OCI-LY7 (cell line): ENCODE measurements at regions not wholly inside any gene's neighbourhood (a gene's known extent, or its start where the extent isn't known, plus 50 kb on each side); places are given as distances from the start of the nearest gene placed in this dataset.

ENCODE experiments used
- BruUV-seq: library from RNA; stranded (reverse); fragments of 400-500 nt; replicated peaks from 2 replicates; lab custom pipeline; 2021; lab: Mats Ljungman, UMichigan
- CTCF ChIA-PET: fragments of 300-600 bp; sonication (Branson Sonifier 250); formaldehyde crosslinking; loops from one replicate; lab custom pipeline; 2022; ENCODE audit warnings: antibody characterized with exemption; ENCODE audit not compliant: unreplicated experiment; lab: Charles Lee
- POLR2A ChIA-PET: fragments of 300-600 bp; sonication (Branson Sonifier 250); formaldehyde crosslinking; loops from one replicate; lab custom pipeline; 2022; ENCODE audit warnings: antibody characterized with exemption; lab: Charles Lee
- DNase-seq: peaks from one replicate; pipeline ENCODE4 v3.0.0-alpha.2; 2015; ENCODE audit warnings: low spot score
- H2AFZ ChIP-seq: fragments of 200-600 bp; sonication (generic), shearing (Covaris generic); 2 replicates; pipeline ENCODE4 v1.6.1; 2014; ENCODE audit warnings: mild to moderate bottlenecking, antibody characterized with exemption, low read length, moderate library complexity
- H3K27ac ChIP-seq: fragments of 200-600 bp; sonication (generic); 2 replicates; pipeline ENCODE4 v1.5.1; 2014; ENCODE audit warnings: mixed run types, low read depth, mild to moderate bottlenecking, moderate library complexity, low read length, inconsistent platforms; ENCODE audit not compliant: poor library complexity, severe bottlenecking
- H3K36me3 ChIP-seq: fragments of 200-600 bp; sonication (generic); 2 replicates; pipeline ENCODE4 v1.6.1; 2014; ENCODE audit warnings: mild to moderate bottlenecking, antibody characterized with exemption, low read length, moderate library complexity, mixed read lengths; ENCODE audit not compliant: insufficient read depth
- H3K4me1 ChIP-seq: fragments of 200-600 bp; sonication (generic); 2 replicates; pipeline ENCODE4 v1.5.1; 2014; ENCODE audit warnings: mild to moderate bottlenecking, low read length; ENCODE audit not compliant: insufficient read depth, poor library complexity, severe bottlenecking
- H3K4me2 ChIP-seq: fragments of 200-600 bp; sonication (generic); 2 replicates; pipeline ENCODE4 v1.6.1; 2014; ENCODE audit warnings: mild to moderate bottlenecking, low read length
- H3K4me3 ChIP-seq: fragments of 200-600 bp; sonication (generic); 2 replicates; pipeline ENCODE4 v1.5.1; 2014; ENCODE audit warnings: mild to moderate bottlenecking, low read depth, low read length; ENCODE audit not compliant: poor library complexity, severe bottlenecking
- H3K79me2 ChIP-seq: fragments of 200-600 bp; sonication (generic); 2 replicates; pipeline ENCODE4 v1.6.1; 2016; ENCODE audit warnings: low read depth, mild to moderate bottlenecking, low read length, moderate library complexity, mixed read lengths; ENCODE audit not compliant: insufficient read depth
- H3K9me2 ChIP-seq: fragments of 200-600 bp; sonication (generic); 2 replicates; pipeline ENCODE4 v1.6.1; 2016; ENCODE audit warnings: mild to moderate bottlenecking, low read length, mixed read lengths; ENCODE audit not compliant: insufficient read depth
- H3K9me3 ChIP-seq: fragments of 200-600 bp; sonication (generic); 2 replicates; pipeline ENCODE4 v1.6.1; 2014; ENCODE audit warnings: mild to moderate bottlenecking, mixed run types, low read length, mixed read lengths
- H4K20me1 ChIP-seq: fragments of 200-600 bp; sonication (generic); 2 replicates; pipeline ENCODE4 v1.6.1; 2014; ENCODE audit warnings: mild to moderate bottlenecking, antibody characterized with exemption, low read length, moderate library complexity, mixed read lengths; ENCODE audit not compliant: insufficient read depth
- CTCF ChIP-seq: fragments of 200-600 bp; sonication (generic); conservative IDR thresholded peaks from 2 replicates; pipeline ENCODE4 v1.5.1; 2014; ENCODE audit warnings: mild to moderate bottlenecking, antibody characterized with exemption, low read length, moderate library complexity, mixed read lengths
- EZH2phosphoT487 ChIP-seq: fragments of 200-600 bp; sonication (generic); IDR thresholded peaks from 2 replicates; pipeline ENCODE4 v1.6.1; 2018; ENCODE audit warnings: low read depth, borderline replicate concordance, mild to moderate bottlenecking, mixed run types, antibody characterized with exemption, low read length, moderate library complexity, mixed read lengths
- intact Hi-C: fragments of 100-400 bp; cut with micrococcal nuclease; formaldehyde crosslinking; loops from one replicate; pipeline ENCODE4 v1.10.0; 2022; ENCODE audit not compliant: unreplicated experiment

GRCh38 chr10:8539056-8539455, 484.6 kb downstream of the GATA3 start:
- H3K4me1 ChIP-seq, result no peaks in the 10 kb centered on the region
- ChIA-PET POLR2A (no interaction called here), CTCF (no interaction called here)
- H4K20me1 ChIP-seq, result no peaks in the 10 kb centered on the region
- H2AFZ ChIP-seq, result no peak overlapping the region
- H3K79me2 ChIP-seq, result no peaks in the 10 kb centered on the region
- no peak for DNase-seq
- no peaks in the 10 kb centered on the region for H3K36me3 ChIP-seq
- no peak overlapping the region for H3K4me2 ChIP-seq
- intact Hi-C loops, result no loop called here
- BruUV-seq, result no TSS peak
- no peaks in the 10 kb centered on the region for H3K9me2 ChIP-seq
- H3K9me3 ChIP-seq, result no peaks in the 10 kb centered on the region
- no peak for TF ChIP-seq CTCF
- TF ChIP-seq EZH2phosphoT487, result no peak
- no peak overlapping the region for H3K27ac ChIP-seq
- no peak overlapping the region for H3K4me3 ChIP-seq

- H4K20me1 ChIP-seq, result no peaks in the 10 kb centered on the region
- no peaks in the 10 kb centered on the region for H3K9me3 ChIP-seq
- H3K27ac ChIP-seq, result no peak overlapping the region
- H3K4me1 ChIP-seq, result no peaks in the 10 kb centered on the region
- H3K4me2 ChIP-seq, result no peak overlapping the region
- H3K4me3 ChIP-seq, result no peak overlapping the region
- no peak overlapping the region for H2AFZ ChIP-seq
- POLR2A ChIA-PET, result interaction anchor here (0.6 kb wide), 1 partner anchor 100 kb away, joined by 3 read pairs; no protein-coding TSS in a partner anchor
- TF ChIP-seq EZH2phosphoT487 (no peak), CTCF (no peak)
- H3K36me3 ChIP-seq, result no peaks in the 10 kb centered on the region
- BruUV-seq, result no TSS peak
- CTCF ChIA-PET, result no interaction called here
- no peaks in the 10 kb centered on the region for H3K79me2 ChIP-seq
- intact Hi-C loops, result no loop called here
- DNase-seq, result no peak
- H3K9me2 ChIP-seq, result no peaks in the 10 kb centered on the region
These were observed 489.0 kb downstream of the GATA3 start for GRCh38 chr10:8543361-8544056.

GRCh38 chr10:8544057-8544380, 489.5 kb downstream of the GATA3 start:
- intact Hi-C loops, result no loop called here
- Histone ChIP-seq H2AFZ (no peak overlapping the region), H3K36me3 (no peaks in the 10 kb centered on the region), H3K4me1 (no peaks in the 10 kb centered on the region), H3K4me3 (no peak overlapping the region), H4K20me1 (no peaks in the 10 kb centered on the region), H3K9me2 (no peaks in the 10 kb centered on the region), H3K4me2 (no peak overlapping the region), H3K79me2 (no peaks in the 10 kb centered on the region), H3K27ac (no peak overlapping the region), H3K9me3 (no peaks in the 10 kb centered on the region)
- no peak for TF ChIP-seq EZH2phosphoT487
- no peak for TF ChIP-seq CTCF
- BruUV-seq, result no TSS peak
- CTCF ChIA-PET, result no interaction called here
- DNase-seq, result no peak
- POLR2A ChIA-PET, result no interaction called here
